HG02840 (cell line): ENCODE measurements at regions not wholly inside any gene's neighbourhood (a gene's known extent, or its start where the extent isn't known, plus 50 kb on each side); places are given as distances from the start of the nearest gene placed in this dataset.
"Not testable (repeated sequence)": the region's sequence is repeated elsewhere in the genome, so short reads cannot be mapped to it uniquely, and the experiment has no call there.

Experiments
- ATAC-seq: cut with Tn5 transposase; IDR thresholded peaks from one replicate; pipeline ENCODE4 v1.9.1; 2021; ENCODE audit warnings: mild to moderate bottlenecking, moderate library complexity, moderate number of reproducible peaks; ENCODE audit not compliant: unreplicated experiment, low FRiP score

DNA sequence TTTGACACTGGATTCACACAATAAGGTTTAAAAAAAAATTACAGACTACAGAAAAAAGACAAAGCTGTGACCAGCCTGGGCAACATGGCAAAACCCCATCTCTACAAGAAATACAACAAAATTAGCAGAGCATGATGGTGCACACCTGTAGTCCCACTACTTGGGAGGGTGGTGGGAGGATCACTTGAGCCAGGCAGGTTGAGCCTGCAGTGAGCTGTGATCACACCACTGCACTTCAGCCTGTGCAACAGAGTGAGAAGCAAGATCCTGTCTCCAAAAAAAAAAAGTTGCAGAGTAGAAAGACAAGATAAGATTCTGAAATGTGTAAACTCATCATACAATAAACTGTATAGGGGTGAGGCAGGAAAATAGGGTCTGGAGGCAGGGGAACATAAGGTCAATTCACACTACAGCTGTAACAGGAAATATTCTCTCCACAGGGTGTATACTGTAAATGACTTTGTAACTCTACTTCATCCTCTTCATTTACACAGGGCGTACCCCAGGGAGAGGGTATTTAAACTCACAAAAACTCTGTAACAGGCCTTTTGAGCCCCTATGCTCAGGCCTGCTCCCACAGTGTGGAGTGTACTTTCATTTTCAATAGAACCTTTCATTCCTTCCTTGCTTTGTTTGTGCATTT lies 112.6 kb upstream of the MAPK10 start:
- ATAC-seq: no peak

DNA sequence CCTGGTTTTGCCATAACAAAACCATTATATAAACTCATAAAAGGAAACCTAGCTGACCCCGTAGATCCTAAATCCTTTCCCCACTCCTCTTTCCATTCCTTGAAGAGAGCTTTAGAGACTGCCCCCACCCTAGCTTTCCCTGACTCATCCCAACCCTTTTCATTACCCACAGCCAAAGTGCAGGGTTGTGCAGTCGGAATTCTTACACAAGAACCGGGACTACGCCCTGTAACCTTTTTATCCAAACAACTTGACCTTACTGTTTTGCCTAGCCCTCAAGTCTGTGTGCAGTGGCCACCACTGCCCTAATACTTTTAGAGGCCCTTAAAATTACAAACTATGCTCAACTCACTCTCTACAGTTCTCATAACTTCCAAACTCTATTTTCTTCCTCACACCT lies 116.0 kb upstream of the PTPN13 start:
- not testable (repeated sequence) for ATAC-seq

DNA sequence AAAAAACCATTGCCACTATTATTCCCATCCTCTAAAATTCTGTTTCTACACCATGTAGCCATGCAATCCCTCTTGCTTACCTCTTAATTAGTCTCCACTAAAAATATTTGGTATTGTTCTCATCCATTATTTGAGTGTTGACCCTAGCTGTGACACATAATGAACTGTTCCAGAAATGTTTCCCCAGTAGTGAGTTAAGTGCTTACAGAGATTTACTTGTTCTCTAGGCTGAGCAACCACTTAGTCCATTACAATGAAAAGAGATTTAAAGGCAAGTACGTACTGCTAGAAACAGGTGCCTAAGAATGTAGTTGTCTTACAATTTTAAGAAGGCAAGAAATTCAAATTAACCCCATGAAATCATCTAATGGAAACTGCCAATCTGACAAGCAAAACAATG lies 112.7 kb upstream of the PTPN13 start:
- ATAC-seq: no peak

DNA sequence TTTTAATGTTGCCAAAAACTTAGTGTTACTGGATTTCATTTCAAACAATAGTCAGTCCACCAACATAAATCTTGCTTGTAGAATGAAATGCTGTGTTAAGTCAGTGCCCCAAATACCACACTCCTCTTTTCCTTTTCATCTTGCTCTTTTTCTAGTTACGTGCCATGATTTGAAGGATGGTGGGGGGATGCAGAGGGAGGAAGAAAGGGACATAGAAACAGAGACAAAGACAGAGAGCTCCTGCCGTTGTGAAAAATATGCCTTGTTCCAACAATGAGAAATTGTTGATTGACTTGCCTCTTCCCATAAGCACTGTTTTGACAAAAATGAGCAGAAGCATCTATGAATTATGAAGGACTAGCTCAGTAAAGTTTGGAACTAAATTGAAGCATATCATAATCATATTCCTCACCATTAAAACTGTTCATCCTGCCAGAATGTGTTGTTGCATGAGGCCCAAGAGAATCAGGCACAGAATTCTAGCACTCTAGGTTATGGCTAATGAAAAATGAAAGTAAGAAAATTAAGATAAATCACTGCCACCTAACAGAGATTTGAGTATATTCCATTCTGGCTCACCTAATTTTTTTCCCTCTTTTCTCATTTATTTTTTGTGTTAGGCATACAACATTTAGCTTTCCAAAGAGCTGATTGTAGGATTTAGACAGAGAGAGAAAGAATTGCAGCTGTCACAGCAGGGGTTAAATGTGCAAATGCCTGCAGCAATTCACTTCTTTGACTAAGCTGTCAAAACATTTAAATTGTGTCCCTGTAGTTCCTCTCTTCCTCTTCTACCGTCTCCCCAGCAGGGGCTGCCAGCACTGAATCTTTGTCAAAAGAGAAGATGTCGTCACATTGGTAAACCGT lies 111.6 kb upstream of the PTPN13 start:
- no peak for ATAC-seq

DNA sequence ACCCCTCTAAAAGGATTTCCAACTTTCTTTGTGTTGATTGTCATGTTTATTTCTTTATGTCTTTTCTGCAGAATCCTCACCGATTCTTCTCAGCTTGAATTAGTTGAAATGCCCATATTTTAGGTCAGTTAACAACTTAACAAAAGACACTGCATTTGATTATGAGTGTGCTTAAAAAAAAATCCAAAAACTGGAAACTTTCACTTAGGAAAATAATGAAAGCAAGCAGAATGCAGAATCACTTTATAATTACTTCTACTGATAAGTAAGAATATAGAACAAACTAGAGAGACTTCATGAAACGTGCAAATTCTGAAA lies 111.0 kb upstream of the PTPN13 start:
- ATAC-seq: no peak

DNA sequence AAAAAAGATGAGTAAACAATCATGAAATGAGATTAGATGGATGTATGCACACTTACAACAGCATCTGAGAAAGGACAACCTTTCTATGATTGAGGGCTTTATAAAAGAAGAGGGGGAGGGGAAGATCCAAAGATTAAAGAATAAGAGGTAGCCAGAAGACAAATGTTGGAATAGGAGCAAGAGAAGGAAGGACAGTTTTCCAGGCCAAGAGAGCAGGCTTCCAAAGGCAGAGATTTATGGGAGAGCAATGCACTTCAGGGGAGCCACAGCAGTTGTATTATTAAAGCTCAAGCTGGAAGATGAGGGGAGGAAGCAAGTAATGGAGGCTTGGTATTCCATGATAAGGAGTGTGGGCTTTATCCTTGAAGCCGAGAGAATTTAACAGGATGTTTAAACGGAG lies 110.3 kb upstream of the PTPN13 start:
- ATAC-seq: no peak

DNA sequence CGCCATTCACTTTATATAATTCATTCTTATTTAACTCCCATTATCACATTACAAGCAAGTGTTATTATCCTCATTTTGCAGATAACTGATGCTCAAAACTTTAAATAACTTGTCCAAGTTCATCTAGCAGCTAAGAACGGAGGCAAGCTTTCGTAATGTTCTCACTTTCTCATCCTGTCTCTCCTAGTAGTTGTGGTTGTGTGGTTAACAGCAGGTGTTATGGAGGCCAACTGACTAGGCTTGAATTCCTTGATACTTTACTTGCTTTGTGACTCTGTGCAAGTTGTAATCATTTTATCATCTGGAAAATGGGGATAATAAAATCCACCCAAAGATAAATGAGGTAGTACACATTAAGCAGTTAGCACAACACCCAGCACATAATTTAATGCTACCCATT lies 109.9 kb upstream of the PTPN13 start:
- no peak for ATAC-seq

DNA sequence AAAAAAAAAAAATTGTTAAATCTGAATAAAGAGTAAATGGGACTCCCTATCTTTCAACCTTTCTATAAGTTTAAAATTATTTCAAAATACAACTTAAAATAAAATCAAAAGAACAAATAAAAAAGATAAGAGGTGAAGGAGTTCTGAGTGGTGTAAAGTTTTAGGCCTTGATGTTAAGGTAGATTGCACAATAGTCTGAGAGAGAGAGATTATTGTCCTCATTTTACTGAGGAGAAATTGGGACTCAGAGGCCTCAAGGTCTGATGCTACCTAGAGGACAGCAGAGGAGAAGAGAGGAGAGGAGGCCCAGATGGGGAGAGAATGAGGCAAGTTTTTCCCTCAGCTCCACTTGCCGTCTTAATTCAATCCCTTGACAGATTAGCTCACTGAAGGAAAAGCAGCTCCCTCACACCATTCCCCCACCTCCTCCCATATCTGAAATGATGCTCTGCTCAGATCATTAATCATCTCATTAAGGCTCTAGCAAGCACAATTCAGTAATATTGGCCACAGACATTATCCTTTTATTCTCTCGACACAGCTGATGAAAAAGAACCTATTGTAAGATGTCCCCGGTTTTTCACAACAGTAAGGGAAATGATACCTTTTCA lies 106.3 kb upstream of the PTPN13 start:
- no peak for ATAC-seq

DNA sequence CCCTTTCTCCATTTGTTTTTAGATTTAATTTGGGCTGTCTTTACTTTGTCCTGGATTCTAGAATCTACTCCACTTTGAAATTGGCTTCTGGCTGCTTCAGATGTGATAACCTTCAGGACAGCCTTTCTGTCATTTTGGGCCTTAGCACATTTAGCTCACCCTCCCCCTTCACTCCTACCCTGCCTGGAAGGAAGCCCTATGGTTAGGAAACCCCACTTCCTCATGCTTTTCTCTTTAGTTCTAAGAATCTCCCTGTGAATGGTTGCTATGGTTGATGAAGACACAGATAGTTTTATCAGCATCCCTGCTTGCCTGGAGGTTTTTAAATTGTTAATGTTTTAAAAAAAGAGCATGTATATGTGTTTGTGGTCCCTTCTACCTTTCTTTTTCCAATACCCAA lies 100.7 kb upstream of the PTPN13 start:
- ATAC-seq: no peak

DNA sequence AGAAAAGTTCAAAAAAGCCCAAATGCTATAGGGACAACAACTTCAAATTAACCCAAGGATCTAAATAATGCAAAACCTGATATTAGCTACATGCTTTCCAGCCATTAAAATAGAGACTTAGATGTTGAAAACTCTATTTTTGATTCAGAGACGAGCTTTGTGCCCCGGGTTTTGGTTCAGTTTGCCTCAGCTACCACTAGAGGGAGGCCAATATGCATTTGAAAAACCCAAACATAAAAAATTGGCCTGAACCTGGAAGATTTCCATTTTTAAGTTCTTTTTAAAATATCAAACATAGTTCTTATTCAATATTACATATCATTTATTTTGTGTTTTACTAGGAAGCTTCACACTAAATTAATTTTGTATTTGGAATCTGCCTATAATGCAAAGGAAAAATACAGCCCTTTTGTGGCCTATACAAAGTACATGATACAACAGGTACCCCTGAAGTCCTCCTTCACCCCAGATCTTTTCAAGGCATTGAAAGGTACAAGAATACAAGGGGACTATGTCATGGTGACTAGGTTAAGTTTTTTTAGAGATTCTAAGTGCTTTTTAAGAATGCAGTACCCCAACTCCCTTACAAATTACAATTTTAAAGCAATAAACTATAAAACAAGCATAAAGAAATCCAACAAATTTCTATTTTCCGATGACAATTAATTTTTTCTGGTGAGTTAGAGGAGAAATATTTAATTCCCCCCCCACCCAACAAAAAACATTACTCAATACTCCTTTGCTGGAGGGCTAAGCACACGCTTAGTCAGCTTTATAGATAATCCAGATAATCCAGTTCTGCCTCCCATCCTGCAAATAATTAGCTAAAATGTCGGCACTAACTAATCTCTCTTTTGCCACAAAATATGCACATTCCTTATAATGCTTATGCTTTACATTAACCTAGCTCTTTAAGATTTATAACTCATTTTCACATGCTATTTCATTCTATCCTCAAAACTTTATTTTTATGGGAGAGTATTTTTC lies 97.7 kb upstream of the PTPN13 start:
- no peak for ATAC-seq

DNA sequence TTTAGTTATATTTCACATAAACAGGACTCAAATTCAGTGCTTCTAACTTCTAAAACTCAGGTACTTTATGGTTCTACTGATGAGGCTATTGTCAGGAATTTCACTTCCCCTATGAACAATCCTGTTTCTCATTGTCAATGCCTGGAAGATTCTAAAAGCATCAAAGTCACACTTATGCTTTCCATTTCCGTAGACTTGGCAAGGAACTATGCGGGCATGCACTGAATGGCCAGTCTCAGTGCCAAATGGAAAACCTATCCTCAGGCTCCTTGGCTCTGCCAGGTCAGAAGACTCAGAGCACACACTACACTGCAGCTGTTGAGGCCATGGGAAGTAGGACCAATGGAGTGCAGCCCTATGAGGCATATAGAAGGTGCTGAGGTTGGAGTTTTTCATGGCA lies 97.0 kb upstream of the PTPN13 start:
- no peak for ATAC-seq

DNA sequence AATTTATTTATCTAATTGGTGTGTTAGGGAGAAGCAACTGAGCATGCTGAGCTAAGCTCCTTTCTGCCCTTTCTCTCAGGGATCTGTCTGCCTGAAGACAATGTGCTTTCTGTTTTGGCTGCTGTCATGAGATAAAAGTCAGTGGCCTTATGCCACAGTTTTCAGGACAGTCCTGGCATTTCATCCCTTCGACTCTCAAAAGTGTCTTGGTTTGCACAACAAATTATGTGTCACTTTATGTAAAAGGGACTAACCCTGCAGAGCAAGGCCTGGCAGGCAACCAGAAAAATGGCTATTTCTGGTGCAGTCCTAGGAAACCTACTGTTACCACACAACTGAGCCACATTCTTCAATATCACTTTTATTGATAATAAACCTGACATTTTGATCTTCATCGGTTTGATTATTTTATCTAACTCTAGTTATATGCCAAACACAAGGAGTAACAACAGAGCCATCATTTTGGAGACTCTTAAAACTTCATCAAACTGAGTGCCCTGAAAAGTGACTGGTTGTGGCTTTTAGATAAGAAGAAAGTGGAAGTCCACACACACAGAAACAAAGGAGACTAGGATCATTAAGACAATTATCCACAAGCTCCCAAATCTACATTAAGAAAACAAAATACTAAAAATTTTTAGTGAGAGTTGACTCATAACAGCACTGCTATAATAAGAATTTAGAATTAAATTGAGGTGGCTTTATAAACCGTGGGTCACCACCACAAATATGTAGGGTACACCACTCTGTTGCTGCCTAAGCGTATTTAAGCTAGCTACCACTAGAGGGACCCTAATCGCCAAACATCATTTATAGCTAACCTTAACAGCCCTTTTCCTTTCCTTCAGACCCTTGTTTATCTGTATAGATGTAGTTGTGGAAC lies 95.9 kb upstream of the PTPN13 start:
- ATAC-seq: no peak

DNA sequence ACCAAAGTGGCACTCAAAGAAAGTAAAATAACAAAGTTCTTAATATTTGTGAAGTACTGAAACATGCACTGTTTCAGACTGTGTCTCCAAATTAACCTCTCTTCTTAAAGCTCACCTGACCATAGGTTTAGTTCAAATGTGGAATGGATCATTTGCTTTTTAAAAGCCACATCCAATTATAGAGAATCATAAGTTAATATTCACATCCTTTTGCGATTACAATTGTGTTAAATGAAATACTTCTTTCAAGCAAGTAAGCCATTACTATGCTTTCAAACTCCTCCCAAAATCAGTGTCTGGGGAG lies 95.3 kb upstream of the PTPN13 start:
- ATAC-seq: no peak

DNA sequence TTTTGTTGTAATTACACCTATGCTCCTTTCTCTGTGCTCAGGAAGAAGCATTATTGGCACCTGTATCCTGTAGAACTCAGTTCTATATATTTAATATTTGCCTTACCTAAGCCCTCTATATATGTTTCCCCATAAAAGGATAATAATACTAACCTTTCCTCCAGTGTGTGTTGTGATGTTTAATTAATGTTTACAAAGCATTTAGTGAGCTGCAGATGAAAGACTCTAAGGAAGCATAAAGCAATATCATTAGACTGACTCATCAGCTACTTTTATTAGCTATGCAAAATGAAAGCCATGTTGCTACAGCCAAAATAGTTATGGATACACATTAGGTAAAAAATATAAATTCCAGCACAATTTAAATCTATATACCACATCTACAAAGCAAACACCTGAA lies 93.6 kb upstream of the PTPN13 start:
- ATAC-seq: no peak

DNA sequence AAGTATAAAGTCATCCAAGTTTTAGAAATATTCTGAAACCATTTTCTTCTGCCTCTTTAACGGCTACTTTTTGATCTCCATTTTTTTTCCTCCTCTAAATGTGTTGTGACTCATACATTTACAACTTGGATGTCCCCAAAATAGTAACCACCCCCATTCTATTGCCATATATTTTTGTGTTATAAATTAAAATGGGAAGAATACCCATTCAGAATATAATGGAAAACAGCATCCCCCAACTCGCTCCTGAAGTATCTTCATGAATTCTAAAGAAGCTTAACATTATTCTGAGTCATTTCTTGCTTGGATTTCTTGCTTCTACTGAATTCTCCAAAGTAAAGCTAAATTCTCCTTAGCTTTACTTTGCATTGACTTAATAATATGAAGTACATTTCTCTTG lies 92.0 kb upstream of the PTPN13 start:
- ATAC-seq: no peak

DNA sequence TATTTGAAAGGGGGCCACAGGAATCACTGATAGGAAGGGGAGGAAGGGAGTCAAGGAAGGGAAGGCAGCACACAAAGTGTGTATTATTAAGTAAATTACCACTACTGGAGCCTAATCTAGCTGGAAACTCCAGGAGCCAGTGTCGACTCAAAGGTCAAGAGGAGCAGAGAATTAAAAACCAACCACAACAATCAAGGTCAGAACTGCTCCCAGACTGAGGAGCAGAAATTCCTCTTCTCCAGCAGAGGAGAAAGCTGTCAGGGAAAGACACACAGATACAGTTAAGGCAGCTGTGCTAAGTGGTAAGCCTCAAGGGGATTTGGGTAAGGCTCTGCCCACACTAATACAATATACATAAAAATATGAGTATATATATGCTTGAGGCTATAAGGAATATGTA lies 87.5 kb upstream of the PTPN13 start:
- ATAC-seq: no peak

DNA sequence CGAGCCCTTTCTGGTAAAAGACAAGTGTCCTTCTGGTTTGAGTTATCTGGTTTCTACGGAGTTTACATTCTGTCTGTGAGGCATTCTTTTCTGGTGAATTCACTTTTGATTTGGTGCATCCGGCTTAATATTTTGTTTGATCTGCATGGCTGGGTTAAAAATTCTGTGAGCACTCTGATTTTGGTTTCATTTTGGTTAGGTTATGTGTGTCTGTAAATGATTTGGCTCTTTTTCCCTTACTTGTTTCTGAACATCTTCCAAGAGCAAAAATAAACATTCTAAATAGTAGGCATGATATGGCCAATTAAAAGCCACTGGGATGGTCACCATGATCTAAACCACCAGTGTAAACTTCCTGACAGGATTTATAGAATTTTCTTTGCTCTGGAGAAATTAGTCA lies 85.7 kb upstream of the PTPN13 start:
- no peak for ATAC-seq

DNA sequence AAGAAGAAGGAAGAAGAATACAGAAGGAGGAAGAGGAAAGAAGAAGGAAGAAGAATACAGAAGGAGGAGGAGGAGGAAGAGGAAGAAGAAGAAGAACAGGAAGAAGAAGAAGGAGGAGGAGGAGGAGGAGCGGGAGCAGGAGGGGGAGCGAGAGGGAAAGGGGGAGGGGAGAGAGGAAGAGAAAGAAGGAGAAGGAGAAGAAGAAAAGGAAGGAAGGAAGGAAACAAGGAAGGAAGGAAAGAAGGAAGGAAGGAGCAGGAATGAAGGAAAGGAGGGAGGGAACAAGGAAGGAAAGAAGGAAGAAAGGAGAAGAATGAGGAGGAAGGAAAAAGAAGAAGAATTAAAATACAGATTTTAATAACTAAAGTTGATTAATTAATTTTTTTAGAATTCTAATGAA lies 82.5 kb upstream of the PTPN13 start:
- no peak for ATAC-seq

DNA sequence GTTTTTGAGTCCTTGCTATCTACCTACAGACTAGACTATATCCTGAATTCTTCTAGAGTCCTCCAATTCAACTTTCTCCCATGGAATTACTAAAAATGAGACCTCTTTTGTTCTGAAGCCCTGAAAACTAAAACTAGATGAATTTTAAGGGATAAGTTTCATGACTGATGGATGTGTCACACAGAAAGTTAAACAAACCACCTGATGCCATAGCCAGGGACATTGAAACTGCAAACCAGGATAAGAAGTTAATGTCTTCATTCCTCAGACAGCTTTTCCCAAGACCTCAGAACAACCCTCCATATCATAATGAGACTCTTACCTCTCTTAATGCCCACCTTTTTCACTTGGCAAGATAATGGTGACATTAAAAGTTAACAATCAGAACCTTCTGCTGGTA lies 81.5 kb upstream of the PTPN13 start:
- no peak for ATAC-seq

DNA sequence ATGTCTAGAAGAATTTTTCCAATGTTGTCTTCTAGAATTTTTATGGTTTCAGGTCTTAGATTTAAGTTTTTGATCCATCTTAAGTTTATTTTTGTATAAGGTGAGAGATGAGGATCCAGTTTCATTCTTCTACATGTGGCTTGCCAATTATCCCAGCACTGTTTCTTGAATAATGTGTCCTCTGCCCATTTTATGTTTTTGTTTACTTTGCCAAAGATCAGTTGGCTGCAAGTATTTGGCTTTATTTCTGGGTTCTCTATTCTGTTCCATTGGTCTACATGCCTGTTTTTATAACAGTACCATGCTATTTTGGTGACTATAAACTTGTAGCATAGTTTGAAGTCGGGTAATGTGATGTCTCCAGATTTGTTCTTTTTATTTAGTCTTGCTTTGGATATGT lies 78.2 kb upstream of the PTPN13 start:
- ATAC-seq: not testable (repeated sequence)
